OCI-LY1 (cell line): ENCODE measurements at regions not wholly inside any gene's neighbourhood (a gene's known extent, or its start where the extent isn't known, plus 50 kb on each side); places are given as distances from the start of the nearest gene placed in this dataset.

ENCODE experiments used
- H2AFZ ChIP-seq: fragments of 200-600 bp; sonication (generic), shearing (Covaris generic); 2 replicates; pipeline ENCODE4 v1.6.0; 2014; ENCODE audit warnings: antibody characterized with exemption, mild to moderate bottlenecking, low read length
- H3F3A ChIP-seq: fragments of 200-600 bp; sonication (generic), shearing (Covaris generic); 2 replicates; pipeline ENCODE4 v1.6.0; 2014; ENCODE audit warnings: mild to moderate bottlenecking, antibody characterized with exemption, low read length, moderate library complexity; ENCODE audit not compliant: insufficient read depth
- H3K27ac ChIP-seq: fragments of 200-600 bp; sonication (generic); 2 replicates; pipeline ENCODE4 v1.5.1; 2014; ENCODE audit warnings: low read length, mixed run types, mild to moderate bottlenecking, low read depth; ENCODE audit not compliant: poor library complexity, severe bottlenecking
- H3K27me3 ChIP-seq: fragments of 200-600 bp; sonication (generic); 2 replicates; pipeline ENCODE4 v1.6.0; 2014; ENCODE audit warnings: antibody characterized with exemption, mild to moderate bottlenecking, low read length, moderate library complexity; ENCODE audit not compliant: insufficient read depth
- H3K36me3 ChIP-seq: fragments of 200-600 bp; sonication (generic); 2 replicates; pipeline ENCODE4 v1.6.1; 2014; ENCODE audit warnings: mild to moderate bottlenecking, antibody characterized with exemption, low read length, moderate library complexity, mixed read lengths; ENCODE audit not compliant: insufficient read depth
- H3K4me1 ChIP-seq: fragments of 200-600 bp; sonication (generic); 2 replicates; pipeline ENCODE4 v1.5.1; 2014; ENCODE audit warnings: mild to moderate bottlenecking, low read length, moderate library complexity; ENCODE audit not compliant: insufficient read depth, severe bottlenecking
- H3K4me2 ChIP-seq: fragments of 200-600 bp; sonication (generic), shearing (Covaris generic); 2 replicates; pipeline ENCODE4 v1.6.1; 2014; ENCODE audit warnings: low read length
- H3K4me3 ChIP-seq: fragments of 200-600 bp; sonication (generic); 2 replicates; pipeline ENCODE4 v1.5.1; 2014; ENCODE audit warnings: low read length, low read depth, mild to moderate bottlenecking, mixed read lengths; ENCODE audit not compliant: poor library complexity, severe bottlenecking
- H3K79me2 ChIP-seq: fragments of 200-600 bp; shearing (Covaris generic); 2 replicates; pipeline ENCODE4 v1.6.1; 2016; ENCODE audit warnings: mixed run types, low read length, mixed read lengths; ENCODE audit not compliant: insufficient read depth
- H3K9ac ChIP-seq: fragments of 200-600 bp; sonication (generic), shearing (Covaris generic); 2 replicates; pipeline ENCODE4 v1.6.1; 2014; ENCODE audit warnings: mild to moderate bottlenecking, low read length, mixed read lengths
- H3K9me2 ChIP-seq: fragments of 200-600 bp; sonication (generic), shearing (Covaris generic); 2 replicates; pipeline ENCODE4 v1.6.1; 2014; ENCODE audit warnings: low read depth, mild to moderate bottlenecking, low read length, mixed read lengths
- H3K9me3 ChIP-seq: fragments of 200-600 bp; shearing (Covaris generic); 2 replicates; pipeline ENCODE4 v1.6.1; 2014; ENCODE audit warnings: low read length, mixed read lengths
- H4K20me1 ChIP-seq: fragments of 200-600 bp; sonication (generic), shearing (Covaris generic); 2 replicates; pipeline ENCODE4 v1.6.0; 2016; ENCODE audit warnings: mild to moderate bottlenecking, low read length; ENCODE audit not compliant: insufficient read depth
- EZH2 ChIP-seq: fragments of 200-600 bp; sonication (generic), shearing (Covaris generic); IDR thresholded peaks from 2 replicates; pipeline ENCODE4 v1.8.0; 2017; ENCODE audit warnings: borderline replicate concordance, mixed run types, mild to moderate bottlenecking, antibody characterized with exemption, low read length, moderate library complexity, mixed read lengths
- TF ChIP-seq, protein P1 (sequence below): fragments of 200-600 bp; sonication (generic), shearing (Covaris generic); IDR thresholded peaks from 2 replicates; pipeline ENCODE4 v1.5.1; 2017; ENCODE audit warnings: mild to moderate bottlenecking, antibody characterized with exemption, low read length, moderate library complexity, mixed read lengths

DNA sequence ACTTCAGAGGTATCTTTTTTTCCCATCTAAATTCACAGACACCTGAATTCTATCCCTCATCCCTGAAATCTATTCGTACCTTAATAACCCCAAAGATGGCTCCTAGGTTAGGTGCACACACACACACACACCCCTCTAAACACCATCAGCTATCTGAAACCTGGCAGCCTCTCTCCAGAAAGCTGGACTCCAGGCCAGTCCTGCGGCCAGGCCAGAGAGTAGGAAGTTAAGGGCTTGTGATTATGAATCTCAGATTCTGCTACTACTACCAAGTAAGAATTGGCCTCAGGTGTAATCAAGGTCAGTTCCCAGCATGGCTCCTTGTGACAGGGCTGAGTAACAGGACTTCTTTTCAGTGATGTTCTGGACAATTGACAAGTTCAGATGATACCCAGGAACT is 244.2 kb upstream of the SERP2 start:
- TF ChIP-seq EZH2 = no peak
- H3K27ac ChIP-seq = no peak overlapping the region

DNA sequence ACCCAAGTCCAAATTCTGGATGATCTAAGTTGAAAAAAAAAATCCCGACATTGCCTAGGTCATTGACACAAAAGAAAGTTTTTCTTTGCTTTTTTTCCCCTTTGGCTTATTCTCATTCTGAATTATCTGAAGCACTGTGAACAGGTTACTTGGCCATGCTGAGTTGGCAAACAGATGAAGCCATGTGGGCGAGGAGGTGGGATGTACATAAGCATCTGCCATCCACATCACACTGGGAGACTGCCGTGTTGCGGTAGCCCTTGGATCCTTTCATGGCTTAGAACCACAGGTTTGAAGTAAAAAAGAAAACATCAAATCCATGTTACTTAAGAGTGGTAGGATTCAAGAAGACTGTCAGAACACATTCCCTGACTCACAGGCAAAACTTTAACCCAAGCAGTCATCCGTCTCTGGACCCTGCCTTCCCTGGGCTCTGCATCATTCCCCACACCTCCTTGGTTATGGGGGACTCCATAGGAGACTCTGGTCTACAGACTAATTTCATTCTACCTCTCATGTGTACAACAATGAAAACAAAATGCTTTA is 242.5 kb upstream of the SERP2 start:
- Histone ChIP-seq H3K36me3 (no peaks in the 10 kb centered on the region), H3K9me3 (no peaks in the 10 kb centered on the region), H3K79me2 (no peaks in the 10 kb centered on the region), H3F3A (no peaks in the 10 kb centered on the region), H3K27me3 (no peaks in the 10 kb centered on the region), H4K20me1 (no peaks in the 10 kb centered on the region), H3K4me1 (no peaks in the 10 kb centered on the region), H3K4me2 (no peak overlapping the region), H3K4me3 (no peak overlapping the region), H3K27ac (no peak overlapping the region), H2AFZ (no peak overlapping the region), H3K9ac (no peak overlapping the region), H3K9me2 (no peaks in the 10 kb centered on the region)
- no peak for TF ChIP-seq EZH2
- TF ChIP-seq, protein P1, sequence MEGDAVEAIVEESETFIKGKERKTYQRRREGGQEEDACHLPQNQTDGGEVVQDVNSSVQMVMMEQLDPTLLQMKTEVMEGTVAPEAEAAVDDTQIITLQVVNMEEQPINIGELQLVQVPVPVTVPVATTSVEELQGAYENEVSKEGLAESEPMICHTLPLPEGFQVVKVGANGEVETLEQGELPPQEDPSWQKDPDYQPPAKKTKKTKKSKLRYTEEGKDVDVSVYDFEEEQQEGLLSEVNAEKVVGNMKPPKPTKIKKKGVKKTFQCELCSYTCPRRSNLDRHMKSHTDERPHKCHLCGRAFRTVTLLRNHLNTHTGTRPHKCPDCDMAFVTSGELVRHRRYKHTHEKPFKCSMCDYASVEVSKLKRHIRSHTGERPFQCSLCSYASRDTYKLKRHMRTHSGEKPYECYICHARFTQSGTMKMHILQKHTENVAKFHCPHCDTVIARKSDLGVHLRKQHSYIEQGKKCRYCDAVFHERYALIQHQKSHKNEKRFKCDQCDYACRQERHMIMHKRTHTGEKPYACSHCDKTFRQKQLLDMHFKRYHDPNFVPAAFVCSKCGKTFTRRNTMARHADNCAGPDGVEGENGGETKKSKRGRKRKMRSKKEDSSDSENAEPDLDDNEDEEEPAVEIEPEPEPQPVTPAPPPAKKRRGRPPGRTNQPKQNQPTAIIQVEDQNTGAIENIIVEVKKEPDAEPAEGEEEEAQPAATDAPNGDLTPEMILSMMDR = no peak

More for the DNA sequence above, 244.2 kb upstream of the SERP2 start:
- Histone ChIP-seq H4K20me1 (no peaks in the 10 kb centered on the region), H3K9ac (no peak overlapping the region), H3K4me3 (no peak overlapping the region), H3K4me2 (no peak overlapping the region), H3F3A (no peaks in the 10 kb centered on the region), H3K9me3 (no peaks in the 10 kb centered on the region), H2AFZ (no peak overlapping the region), H3K79me2 (no peaks in the 10 kb centered on the region), H3K9me2 (no peaks in the 10 kb centered on the region), H3K36me3 (no peaks in the 10 kb centered on the region), H3K27me3 (no peaks in the 10 kb centered on the region), H3K4me1 (no peaks in the 10 kb centered on the region)

DNA sequence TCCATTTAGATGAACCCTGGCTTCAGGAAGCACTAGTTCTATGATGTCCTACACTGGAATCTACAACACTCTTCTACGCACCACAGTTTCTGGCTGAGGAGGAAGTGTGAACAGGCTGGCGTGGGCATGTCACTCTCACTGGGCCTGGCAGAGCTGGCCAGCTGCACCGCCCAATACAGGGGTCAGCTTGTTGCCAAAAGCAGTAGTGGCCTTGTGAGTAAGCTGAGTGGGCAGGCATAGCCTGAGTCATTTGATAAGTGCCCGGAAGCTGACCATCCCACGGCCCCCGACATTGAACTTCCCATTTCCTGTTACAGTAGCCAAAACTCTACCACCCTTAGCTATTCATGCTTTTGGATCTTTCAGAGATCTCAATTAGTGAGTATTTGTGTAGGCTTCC is 240.9 kb upstream of the SERP2 start:
- no peaks in the 10 kb centered on the region for H3K9me2 ChIP-seq
- no peaks in the 10 kb centered on the region for H3K36me3 ChIP-seq
- H2AFZ ChIP-seq = no peak overlapping the region
- H3K27me3 ChIP-seq = no peaks in the 10 kb centered on the region
- H3K4me1 ChIP-seq = no peaks in the 10 kb centered on the region
- no peaks in the 10 kb centered on the region for H3F3A ChIP-seq
- no peak overlapping the region for H3K4me3 ChIP-seq
- no peak overlapping the region for H3K4me2 ChIP-seq
- H3K9me3 ChIP-seq = no peaks in the 10 kb centered on the region
- H3K27ac ChIP-seq = no peak overlapping the region
- no peaks in the 10 kb centered on the region for H4K20me1 ChIP-seq
- no peaks in the 10 kb centered on the region for H3K79me2 ChIP-seq
- no peak overlapping the region for H3K9ac ChIP-seq
- TF ChIP-seq, protein P1 = no peak
- no peak for TF ChIP-seq EZH2

- Histone ChIP-seq H4K20me1 (no peaks in the 10 kb centered on the region), H2AFZ (no peak overlapping the region), H3K9ac (no peak overlapping the region), H3K4me1 (no peaks in the 10 kb centered on the region), H3K36me3 (no peaks in the 10 kb centered on the region), H3F3A (no peaks in the 10 kb centered on the region), H3K27ac (no peak overlapping the region), H3K9me2 (no peaks in the 10 kb centered on the region), H3K4me2 (no peak overlapping the region), H3K9me3 (no peaks in the 10 kb centered on the region), H3K27me3 (no peaks in the 10 kb centered on the region; the same call in 1 of the 2 replicates), H3K79me2 (no peaks in the 10 kb centered on the region), H3K4me3 (no peak overlapping the region)
- TF ChIP-seq EZH2 = no peak
- TF ChIP-seq, protein P1 = no peak
These were observed 240.0 kb upstream of the SERP2 start for GRCh38 chr13:44133626-44134025.
